ENCODE measurements at regions not wholly inside any gene's neighbourhood (a gene's known extent, or its start where the extent isn't known, plus 50 kb on each side); places are given as distances from the start of the nearest gene placed in this dataset.

- TF ChIP-seq EP300 (IDR thresholded peaks at IDR 0.05) (no peak), POLR2A (IDR thresholded peaks at IDR 0.05) (no peak)
- TF ChIP-seq, protein P1, sequence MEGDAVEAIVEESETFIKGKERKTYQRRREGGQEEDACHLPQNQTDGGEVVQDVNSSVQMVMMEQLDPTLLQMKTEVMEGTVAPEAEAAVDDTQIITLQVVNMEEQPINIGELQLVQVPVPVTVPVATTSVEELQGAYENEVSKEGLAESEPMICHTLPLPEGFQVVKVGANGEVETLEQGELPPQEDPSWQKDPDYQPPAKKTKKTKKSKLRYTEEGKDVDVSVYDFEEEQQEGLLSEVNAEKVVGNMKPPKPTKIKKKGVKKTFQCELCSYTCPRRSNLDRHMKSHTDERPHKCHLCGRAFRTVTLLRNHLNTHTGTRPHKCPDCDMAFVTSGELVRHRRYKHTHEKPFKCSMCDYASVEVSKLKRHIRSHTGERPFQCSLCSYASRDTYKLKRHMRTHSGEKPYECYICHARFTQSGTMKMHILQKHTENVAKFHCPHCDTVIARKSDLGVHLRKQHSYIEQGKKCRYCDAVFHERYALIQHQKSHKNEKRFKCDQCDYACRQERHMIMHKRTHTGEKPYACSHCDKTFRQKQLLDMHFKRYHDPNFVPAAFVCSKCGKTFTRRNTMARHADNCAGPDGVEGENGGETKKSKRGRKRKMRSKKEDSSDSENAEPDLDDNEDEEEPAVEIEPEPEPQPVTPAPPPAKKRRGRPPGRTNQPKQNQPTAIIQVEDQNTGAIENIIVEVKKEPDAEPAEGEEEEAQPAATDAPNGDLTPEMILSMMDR (IDR thresholded peaks at IDR 0.05), result no peak
Observed at GRCh38 chr5:174310706-174311105, 265.2 kb downstream of the NSG2 start.

All from gastroesophageal sphincter (tissue), 3 donors.